GM21717 (cell line): ENCODE measurements at regions not wholly inside any gene's neighbourhood (a gene's known extent, or its start where the extent isn't known, plus 50 kb on each side); places are given as distances from the start of the nearest gene placed in this dataset.

ENCODE experiments used
- ATAC-seq: cut with Tn5 transposase; IDR thresholded peaks from one replicate; pipeline ENCODE4 v1.9.1; 2021; ENCODE audit warnings: mild to moderate bottlenecking, moderate library complexity; ENCODE audit not compliant: unreplicated experiment

DNA sequence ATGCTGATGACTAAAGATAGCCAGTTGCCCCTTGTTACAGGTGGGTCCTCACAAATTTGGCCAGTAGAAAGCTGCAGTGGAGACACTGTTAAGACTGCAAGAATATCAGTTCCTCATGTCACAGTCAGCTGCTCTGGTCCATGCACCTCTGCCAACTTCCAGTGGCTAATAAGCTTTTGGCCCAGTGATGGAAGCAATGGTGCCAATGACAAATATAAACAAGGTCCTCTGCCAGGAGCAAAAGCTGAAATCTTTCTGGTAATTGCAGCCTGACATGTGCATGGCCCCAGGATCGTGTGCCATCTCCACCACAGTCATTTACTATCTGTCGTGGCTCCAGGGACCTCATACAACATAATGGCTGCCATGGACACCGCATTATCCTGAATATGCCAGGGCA lies 85.4 kb upstream of the TMEM260 start:
- ATAC-seq, result no peak

DNA sequence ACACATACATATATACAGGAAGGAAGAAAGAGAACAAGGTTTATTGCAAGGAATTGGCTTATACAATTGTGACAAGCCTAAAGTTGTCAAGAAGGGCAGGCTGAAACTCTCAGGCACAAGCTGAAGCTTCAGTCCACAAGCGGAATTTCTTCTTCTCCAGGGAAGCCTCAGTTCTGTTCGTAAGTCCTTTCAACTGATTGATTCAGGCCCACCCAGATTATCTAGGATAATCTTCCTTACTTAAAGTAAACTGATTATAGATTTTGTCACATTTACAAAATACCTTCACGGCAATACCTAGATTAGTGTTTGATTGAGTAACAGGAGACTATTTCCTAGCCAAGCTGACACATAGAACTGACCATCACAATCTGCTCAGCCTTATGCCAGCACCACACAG lies 81.5 kb upstream of the TMEM260 start:
- no peak for ATAC-seq

DNA sequence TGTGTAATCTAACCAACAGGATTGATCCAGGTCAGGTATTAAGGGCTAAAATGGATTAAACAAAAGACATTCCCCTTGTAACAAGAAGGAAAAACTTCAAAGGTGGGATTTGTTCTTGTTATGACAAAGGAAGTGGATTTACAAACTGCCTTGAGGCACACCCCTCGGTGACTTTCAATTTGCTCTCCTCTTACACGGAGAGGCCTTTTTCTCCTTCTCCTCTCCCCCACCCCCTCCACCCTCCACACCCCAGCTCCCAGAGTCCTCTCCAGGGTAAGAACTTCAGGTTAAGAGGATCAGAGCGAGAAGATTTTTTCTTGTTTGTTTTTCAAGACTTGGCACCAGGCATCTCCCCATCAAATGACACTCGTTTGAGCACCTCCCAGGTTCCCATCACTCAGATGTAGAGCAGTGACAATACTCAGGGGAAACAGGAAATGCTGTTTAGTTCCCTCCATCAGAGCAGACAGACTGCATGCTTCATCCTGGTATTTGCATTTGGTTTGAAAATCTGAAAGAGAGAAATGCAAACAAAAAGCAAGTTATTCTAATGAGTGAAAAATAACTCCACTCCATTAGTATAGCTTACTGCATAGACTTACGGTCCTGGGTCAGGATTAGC lies 77.6 kb upstream of the TMEM260 start:
- no peak for ATAC-seq

DNA sequence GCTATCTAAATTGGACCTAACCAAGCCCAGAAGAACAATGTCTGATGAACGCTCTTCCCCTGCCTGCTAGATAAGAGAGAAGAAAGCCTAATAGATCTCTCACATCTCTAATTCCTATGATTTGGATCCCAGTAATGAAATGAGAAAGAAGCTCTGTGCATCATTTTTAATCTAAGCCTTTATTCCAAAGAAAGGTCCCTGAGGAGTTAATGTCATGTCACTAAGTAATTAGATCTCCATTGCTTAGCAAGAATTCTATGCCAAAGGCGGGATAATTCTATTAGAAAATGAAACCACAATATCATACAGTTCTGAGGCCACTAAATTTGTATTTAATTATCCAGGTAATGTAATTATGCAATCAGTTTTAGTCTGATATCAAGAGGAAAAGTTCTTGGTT lies 74.2 kb upstream of the TMEM260 start:
- ATAC-seq, result no peak

DNA sequence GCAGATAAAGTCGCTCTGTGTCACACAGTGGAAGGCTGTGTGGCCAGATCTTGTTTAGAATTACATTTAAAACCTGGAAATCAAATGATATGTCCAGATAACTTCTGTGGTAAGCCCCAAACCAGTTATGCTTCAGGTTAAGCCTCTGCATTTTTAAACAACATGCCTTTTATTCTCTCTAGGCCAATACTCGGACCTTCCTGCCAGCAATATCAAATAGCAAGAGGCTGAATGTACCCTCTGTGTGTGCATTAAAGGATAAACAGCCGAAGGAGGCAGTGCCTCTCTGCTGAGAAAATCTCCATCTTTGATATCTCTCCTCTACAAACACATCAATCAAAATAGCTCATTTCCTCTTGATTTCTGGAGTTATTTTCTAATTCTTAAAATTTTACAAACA lies 67.1 kb upstream of the TMEM260 start:
- ATAC-seq, result no peak

DNA sequence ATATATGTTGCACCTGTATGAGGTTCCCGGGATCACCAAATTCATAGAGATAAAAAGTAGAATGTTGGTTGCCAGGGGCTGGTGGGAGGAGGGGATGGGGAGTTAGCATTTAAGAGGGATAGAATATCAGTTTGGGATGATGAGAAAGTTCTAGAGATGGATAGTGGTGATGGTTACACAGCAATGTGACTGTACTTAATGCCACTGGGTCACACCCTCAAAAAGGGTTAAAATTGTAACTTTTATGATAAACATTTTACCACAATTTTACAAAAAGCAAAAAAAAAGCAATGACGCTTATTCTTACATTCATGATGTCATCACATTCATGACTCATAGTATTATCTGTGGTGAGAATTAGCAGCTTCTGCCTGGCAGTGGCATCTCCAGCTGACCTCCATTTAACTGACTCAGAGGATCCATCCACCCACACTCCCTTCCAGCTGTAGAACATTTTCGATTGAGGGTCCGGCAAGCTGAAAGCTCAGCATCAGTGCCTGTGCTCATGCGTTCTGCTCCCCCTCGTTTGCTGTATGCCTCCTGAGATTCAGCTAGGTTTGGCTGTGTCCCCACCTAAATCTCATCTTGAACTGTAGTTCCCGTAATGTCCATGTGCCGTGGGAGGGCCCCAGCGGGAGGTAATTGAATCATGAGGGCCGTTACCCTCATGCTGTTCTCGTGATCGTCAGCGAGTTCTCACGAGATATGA lies 64.8 kb upstream of the TMEM260 start:
- ATAC-seq, result no peak

DNA sequence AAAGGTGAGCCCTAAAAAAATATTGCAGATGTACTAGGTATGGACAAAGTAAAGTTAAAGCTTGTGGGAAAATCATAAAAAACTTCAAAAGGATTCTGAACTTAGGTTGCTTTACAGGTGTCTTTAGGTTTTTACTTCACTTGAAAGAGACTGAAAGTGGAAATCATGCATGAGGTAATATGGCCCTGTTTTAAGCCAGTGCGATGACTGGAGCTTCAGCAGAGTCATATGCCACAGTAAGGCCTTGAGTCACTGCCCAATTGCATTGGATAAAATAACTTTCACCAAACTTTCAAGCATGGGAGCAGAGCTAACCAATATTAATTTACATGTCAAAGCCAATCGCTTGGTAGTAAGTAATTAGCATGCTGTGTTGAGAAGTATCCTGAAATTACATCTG lies 63.9 kb upstream of the TMEM260 start:
- ATAC-seq, result no peak

DNA sequence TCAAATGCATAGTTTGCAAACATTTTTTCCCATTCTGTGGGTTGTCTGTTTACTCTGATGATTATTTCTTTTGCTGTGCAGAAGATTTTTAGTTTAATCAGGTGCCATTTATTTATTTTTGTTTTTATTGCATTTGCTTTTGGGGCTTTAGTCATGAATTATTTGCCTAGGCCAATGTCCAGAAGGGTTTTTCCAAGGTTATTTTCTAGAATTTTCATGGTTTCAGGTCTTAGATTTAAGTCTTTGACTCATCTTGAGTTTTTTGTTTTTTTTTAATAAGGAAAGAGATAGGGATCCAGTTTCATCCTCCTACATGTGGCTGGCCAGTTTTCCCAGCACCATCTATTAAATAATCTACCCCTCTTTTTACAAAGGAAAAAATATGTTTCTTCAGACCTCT lies 57.2 kb upstream of the TMEM260 start:
- ATAC-seq, result no peak

DNA sequence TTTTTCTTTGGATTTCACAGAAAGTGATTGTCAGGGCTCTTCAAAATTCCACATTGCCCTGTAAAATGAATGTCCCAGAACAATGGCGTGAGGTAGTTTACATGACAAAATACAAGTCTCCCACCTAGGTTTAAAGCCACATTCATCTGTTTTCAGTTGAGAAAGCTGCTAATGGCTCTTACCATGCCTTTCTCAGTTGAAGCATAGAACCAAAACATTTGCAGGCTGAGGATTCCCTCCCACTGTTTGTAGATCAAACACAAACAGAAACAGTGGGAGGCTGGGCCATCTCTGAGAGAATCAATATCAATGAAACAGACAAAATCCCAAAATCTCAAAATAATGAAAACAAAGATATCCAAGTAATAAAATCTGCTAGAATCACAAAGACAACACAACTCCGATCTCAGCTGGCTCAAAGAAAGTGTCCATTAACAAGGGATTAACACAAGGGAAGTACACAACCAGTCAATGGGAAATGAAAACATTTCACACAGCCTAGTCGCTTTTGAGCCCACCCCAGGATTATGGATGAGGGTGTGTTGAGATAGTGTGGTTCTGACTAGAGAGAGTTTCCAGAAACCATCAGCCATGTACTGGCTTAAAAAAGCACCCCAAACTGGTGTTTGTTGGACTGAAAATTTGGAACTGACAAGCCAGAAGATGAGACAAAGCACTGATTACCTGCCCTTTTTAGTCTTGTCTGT lies 54.5 kb upstream of the TMEM260 start:
- no peak for ATAC-seq

DNA sequence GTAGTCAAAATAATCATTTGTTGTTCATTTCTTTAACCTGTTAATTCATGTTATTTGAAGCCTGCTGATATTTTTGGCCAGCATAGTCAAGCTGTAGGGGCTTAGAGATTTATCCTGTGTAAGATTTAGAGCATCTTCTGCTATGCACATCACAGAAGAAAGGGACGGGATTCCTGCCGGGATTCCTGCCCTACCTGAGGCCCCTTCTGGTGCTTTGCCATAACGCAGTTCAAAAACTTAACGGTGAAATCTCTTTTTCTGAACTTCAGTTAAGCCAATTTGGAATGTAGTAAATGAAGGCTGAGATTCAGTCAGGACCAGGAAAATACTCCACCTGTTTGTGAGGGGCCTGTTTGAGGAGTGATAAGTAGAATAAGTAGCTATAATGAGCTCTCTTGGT lies 50.7 kb upstream of the TMEM260 start:
- ATAC-seq, result no peak
